HG03135 (cell line): ENCODE measurements at regions not wholly inside any gene's neighbourhood (a gene's known extent, or its start where the extent isn't known, plus 50 kb on each side); places are given as distances from the start of the nearest gene placed in this dataset.
A peak's percentile ranks its signal among the peaks of the same experiment; 100 is the strongest.
"Not testable (repeated sequence)": the region's sequence is repeated elsewhere in the genome, so short reads cannot be mapped to it uniquely, and the experiment has no call there.

ENCODE experiments used
- ATAC-seq: cut with Tn5 transposase; IDR thresholded peaks from one replicate; pipeline ENCODE4 v1.9.1; 2021; ENCODE audit warnings: mild to moderate bottlenecking, moderate library complexity; ENCODE audit not compliant: unreplicated experiment

GRCh38 chrX:46235778-46236177, 309.4 kb downstream of the ZNF674 start:
- no peak for ATAC-seq

DNA sequence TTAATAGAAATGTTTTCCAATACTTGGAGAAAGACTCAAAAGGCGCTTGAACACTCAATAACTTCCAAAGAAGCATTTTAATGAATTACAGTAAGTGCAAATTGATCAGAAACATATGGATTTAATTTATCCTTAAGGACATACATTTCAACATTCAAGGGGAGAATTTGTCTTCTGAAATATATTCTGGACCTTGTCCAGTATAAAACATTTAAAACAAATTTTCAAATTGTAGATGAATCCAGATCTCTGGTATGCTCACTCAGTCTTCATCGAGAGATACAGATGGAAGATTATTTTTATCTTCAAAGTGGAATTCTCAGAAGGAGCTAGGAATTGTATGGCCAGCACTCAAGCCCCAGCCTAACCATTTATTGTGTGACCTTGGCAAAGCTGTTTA, 310.4 kb downstream of the ZNF674 start:
- no peak for ATAC-seq

DNA sequence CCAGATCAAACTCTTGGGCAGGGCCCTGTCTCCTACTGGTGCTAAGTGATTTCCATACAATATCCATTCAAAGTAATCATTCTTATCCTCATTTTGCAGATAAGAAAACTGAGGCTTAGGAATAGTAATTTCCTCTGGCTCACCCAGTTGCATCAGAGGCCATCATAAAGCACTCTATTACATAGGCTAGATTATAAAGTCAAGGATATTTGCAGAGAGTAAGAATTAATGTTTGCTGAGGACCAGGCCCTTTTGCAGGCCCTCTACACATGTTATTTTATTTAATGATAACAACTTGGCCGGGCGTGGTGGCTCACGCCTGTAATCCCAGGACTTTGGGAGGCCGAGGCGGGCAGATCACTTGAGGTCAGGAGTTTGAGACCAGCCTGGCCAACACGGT, 316.8 kb downstream of the ZNF674 start:
- no peak for ATAC-seq

GRCh38 chrX:46226422-46226821, 318.8 kb downstream of the ZNF674 start:
- ATAC-seq = no peak

DNA sequence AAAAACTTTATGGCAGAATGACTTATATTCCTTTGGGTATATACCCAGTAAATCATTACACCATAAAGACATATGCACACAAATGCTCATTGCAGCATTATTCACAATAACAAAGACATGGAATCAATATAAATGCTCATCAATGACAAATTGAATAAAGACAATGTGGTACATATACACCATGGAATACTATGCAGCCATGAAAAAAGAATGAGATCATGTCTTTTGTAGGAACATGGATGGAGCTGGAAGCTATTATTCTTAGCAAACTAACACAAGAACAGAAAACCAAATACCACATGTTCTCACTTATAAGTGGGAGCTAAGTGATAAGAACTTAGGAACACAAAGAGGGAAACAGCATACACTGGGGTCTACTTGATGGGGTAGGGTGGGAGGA, 321.7 kb downstream of the ZNF674 start:
- ATAC-seq = not testable (repeated sequence)

GRCh38 chrX:46220822-46221221, 324.4 kb downstream of the ZNF674 start:
- ATAC-seq = no peak

GRCh38 chrX:46218373-46218772, 326.8 kb downstream of the ZNF674 start:
- no peak for ATAC-seq

GRCh38 chrX:46216406-46216805, 328.8 kb downstream of the ZNF674 start:
- ATAC-seq = no peak

GRCh38 chrX:46211079-46211478, 334.1 kb downstream of the ZNF674 start:
- ATAC-seq = no peak

DNA sequence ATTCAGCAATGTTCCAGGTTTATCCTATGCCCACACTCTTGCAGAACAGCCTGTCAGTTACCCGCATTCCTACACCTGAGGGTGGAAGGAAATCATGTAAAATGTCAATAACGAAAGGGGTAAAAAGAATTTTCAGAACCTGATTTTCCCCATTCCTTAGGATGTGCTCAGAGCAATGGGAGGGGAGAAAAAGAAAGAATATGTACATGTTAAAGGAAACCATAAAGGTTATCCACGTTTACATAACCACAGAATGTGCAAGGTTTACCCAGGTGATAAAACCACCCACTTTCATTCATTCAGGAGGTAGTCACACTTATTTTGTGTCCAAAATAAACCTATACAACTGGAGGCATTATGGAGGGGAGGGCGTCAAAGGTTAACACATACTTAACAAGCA, 335.5 kb downstream of the ZNF674 start:
- ATAC-seq = no peak

DNA sequence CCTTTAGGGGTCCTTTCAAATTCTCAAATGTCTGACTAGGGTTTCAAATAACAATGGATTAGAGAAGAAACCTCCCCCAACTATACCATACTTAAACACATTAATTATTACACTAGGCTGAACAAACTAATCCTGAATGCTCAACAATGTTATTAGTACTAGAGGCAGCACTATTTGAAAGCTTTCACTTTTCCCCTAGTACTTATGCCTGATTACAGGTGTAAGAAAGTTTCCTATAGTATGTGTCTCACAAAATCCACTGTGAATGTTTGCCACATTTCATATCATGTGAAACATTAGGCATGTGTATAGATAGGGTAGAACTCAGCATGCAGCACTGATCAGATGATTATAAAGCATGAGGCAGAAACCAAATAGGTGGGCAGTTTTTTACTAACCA, 336.2 kb downstream of the ZNF674 start:
- no peak for ATAC-seq

DNA sequence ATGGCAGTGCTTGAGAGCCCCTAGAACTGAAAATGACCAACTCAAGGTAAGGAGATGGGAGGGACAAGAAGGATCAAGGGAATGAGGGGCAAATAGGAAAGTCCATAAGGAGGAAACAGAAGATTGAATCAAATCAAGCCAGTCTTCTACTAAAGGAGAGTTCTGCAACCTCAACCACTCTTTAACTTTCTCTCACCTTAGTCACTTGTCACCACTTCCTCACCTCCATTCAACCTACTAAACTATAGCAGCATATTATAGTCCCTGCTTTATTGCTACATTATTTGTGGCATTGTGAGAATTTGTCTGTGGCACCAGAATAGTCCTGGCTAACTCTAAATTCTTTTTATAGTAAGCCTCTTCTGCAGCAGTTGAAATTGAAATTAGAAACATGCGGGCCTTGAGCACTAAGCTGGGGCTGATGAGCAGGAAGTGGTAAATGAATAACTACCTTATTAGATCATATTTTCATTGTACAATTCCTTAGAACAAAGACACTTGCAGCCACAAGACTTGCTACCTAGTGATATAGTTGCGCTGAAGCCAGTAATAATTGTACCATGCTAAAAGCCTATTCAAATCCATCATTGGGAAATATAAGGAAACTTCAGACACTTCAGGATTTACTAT, 336.9 kb downstream of the ZNF674 start:
- ATAC-seq = no peak

GRCh38 chrX:46204721-46205422, 340.3 kb downstream of the ZNF674 start:
- no peak for ATAC-seq

- ATAC-seq = no peak
These were observed 342.3 kb downstream of the ZNF674 start for GRCh38 chrX:46202733-46203514.

DNA sequence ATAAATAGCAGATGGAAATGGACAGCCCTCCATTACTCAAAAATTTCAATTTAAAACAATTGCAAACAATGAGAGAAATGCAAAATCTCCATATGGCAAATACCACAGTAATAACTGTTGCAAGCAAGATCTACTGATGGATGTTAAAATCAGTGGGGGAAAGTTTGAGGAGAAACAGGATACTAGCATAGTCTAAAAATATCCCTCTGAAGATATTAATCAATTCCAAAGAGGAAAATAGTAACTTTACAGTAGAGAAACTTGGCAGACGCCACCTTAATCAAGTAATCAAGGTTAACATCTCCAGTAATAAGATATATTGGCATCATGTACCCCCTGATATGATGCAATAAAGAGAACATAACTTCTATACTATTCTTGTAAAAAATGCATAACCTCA, 344.8 kb downstream of the ZNF674 start:
- no peak for ATAC-seq

GRCh38 chrX:46198858-46199257, 346.4 kb downstream of the ZNF674 start:
- ATAC-seq = no peak

DNA sequence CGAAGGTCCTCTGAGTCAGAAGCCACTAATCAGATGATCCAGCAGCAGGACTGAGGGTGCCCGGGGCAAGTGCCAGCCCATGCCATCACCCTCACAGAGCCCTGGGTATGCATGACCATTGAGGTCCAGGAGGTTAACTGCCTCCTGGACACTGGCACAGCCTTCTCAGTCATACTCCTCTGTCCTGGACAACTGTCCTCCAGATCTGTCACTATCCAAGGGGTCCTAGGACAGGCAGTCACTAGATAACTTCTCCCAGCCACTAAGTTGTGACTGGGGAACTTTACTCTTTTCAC, 358.5 kb downstream of the ZNF674 start:
- not testable (repeated sequence) for ATAC-seq

DNA sequence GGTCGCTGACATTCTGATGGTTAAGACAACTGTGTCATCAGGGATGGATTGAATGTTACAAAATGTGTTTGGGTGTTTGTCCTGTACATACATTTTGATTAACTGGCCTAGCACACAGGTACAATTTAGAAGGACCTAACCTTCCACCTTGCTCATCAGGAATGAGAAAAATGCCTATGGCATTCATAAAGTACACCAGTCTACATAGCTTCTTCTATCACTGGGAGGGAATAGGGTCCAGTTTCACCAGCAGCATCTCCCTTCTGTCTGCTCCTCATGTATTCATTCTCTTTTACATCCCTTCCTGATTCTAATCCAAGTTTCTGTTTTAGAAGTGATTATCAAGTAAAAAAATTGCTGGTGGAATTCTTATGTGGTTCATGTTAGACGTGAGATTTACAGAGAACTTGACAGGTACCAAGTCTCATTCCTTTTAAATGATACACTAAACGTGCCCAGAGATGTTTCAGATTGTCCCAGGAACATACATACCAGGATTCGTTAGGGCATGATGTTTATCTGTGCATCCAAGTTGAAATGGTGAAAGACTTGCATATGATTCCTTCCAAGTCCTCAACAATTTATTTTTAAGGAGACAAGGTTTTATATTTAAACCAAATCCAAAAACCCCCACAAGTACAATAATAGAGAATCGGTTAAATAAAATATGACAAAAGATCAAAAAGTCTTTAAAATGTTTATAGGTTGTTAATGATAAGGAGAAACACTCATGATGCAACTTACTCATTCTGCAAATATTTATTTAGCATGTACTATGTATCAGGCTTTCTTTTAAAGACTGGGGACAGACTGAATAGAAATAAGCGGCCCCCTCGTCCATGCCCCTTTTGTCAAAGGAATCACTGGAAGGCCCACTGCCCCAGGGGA, 359.1 kb downstream of the ZNF674 start:
- ATAC-seq = no peak

- ATAC-seq = no peak
These were observed 360.5 kb downstream of the ZNF674 start for GRCh38 chrX:46184749-46185148.

DNA sequence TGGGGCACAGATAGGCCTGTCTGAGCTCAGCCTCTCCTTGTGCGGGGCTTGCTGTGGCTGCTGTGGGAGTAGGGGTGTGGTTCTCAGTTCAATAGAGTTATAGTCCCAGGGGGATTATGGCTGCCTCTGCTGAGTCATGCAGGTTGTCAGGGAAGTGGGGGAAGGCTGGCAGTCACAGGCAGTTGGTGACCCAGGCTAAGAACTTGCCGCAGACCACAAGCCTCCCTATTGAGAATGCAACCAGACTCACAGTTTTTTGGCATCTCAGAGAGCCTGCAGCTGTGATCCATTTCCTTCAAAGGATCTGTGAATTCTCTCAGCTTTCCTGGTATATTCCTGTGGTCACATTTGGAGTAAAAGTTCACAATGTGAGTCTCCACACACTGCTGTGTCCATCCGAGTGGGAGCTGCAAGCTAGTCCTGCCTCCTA, 364.9 kb downstream of the ZNF674 start:
- ATAC-seq = peak; percentile 83

- ATAC-seq = no peak
These were observed 365.5 kb downstream of the ZNF674 start for GRCh38 chrX:46179748-46180147.
